DOHH2 (cell line): ENCODE measurements at regions not wholly inside any gene's neighbourhood (a gene's known extent, or its start where the extent isn't known, plus 50 kb on each side); places are given as distances from the start of the nearest gene placed in this dataset.

Source experiments
- H3F3A ChIP-seq: fragments of 200-600 bp; sonication (generic), shearing (Covaris generic); 2 replicates; pipeline ENCODE4 v1.6.0; 2016; ENCODE audit warnings: antibody characterized with exemption, mild to moderate bottlenecking; ENCODE audit not compliant: control insufficient read depth, insufficient read depth
- H3K27ac ChIP-seq: fragments of 200-600 bp; sonication (generic); 2 replicates; pipeline ENCODE4 v1.5.1; 2014; ENCODE audit warnings: low read depth, mild to moderate bottlenecking, low read length, moderate library complexity
- H3K27me3 ChIP-seq: fragments of 200-600 bp; sonication (generic); 2 replicates; pipeline ENCODE4 v1.6.1; 2014; ENCODE audit warnings: mild to moderate bottlenecking, low read length, mixed read lengths; ENCODE audit not compliant: control insufficient read depth
- H3K36me3 ChIP-seq: fragments of 200-600 bp; sonication (generic); 2 replicates; pipeline ENCODE4 v1.6.1; 2014; ENCODE audit warnings: mild to moderate bottlenecking, low read length, moderate library complexity, mixed read lengths; ENCODE audit not compliant: control insufficient read depth
- H3K4me1 ChIP-seq: fragments of 200-600 bp; sonication (generic); 2 replicates; pipeline ENCODE4 v1.6.1; 2014; ENCODE audit warnings: mild to moderate bottlenecking, low read length, mixed read lengths; ENCODE audit not compliant: control insufficient read depth
- H3K4me2 ChIP-seq: fragments of 200-600 bp; sonication (generic); 2 replicates; pipeline ENCODE4 v1.6.0; 2014; ENCODE audit warnings: mild to moderate bottlenecking, low read length, moderate library complexity
- H3K4me3 ChIP-seq: fragments of 200-600 bp; sonication (generic); 2 replicates; pipeline ENCODE4 v1.5.1; 2014; ENCODE audit warnings: mild to moderate bottlenecking, low read length, mixed read lengths
- H3K79me2 ChIP-seq: fragments of 200-600 bp; sonication (generic); 2 replicates; pipeline ENCODE4 v1.6.1; 2014; ENCODE audit warnings: mild to moderate bottlenecking, low read length, mixed read lengths; ENCODE audit not compliant: control insufficient read depth
- H3K9me2 ChIP-seq: fragments of 200-600 bp; sonication (generic); replicated peaks from 2 replicates; pipeline ENCODE4 v1.6.1; 2014; ENCODE audit warnings: mild to moderate bottlenecking, low read length, mixed read lengths; ENCODE audit not compliant: control insufficient read depth
- H3K9me3 ChIP-seq: fragments of 200-600 bp; sonication (generic); 2 replicates; pipeline ENCODE4 v1.6.1; 2014; ENCODE audit warnings: antibody characterized with exemption, low read length, mixed read lengths; ENCODE audit not compliant: control insufficient read depth, insufficient read depth
- H4K20me1 ChIP-seq: fragments of 200-600 bp; sonication (generic); 2 replicates; pipeline ENCODE4 v1.6.0; 2014; ENCODE audit warnings: low read depth, mild to moderate bottlenecking, antibody characterized with exemption, low read length, moderate library complexity; ENCODE audit not compliant: control insufficient read depth, insufficient read depth
- CTCF ChIP-seq: fragments of 200-600 bp; sonication (generic); IDR thresholded peaks from one replicate; pipeline ENCODE4 v1.5.1; 2014; ENCODE audit warnings: antibody characterized with exemption, mild to moderate bottlenecking, low read depth, low read length; ENCODE audit not compliant: poor library complexity, severe bottlenecking
- EZH2phosphoT487 ChIP-seq: fragments of 200-600 bp; sonication (generic); IDR thresholded peaks from 2 replicates; pipeline ENCODE4 v1.6.1; 2017; ENCODE audit warnings: borderline replicate concordance, mild to moderate bottlenecking, antibody characterized with exemption, low read length, moderate library complexity, mixed read lengths

GRCh38 chr2:236359426-236360045 is 95.3 kb upstream of the ASB18 start:
- no peaks in the 10 kb centered on the region for H4K20me1 ChIP-seq

DNA sequence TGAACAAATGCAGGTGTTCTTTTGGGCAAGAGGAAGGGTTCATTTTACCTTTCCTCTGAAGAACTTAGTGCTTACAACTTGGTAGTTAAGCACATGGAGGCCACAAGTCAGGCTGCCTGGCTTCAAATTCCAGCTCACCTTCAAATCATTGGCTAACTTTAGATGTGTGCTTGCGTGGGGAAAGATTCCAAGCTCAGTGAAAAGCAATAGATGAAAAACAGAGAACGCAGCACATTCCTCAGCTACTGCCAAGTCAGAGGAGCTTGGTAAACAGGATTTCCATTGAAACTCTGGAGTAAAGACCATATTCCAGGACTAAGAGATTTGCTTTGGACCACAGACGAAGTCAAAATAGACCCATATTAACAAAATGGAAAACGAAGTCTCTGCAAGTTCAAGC is 96.3 kb upstream of the ASB18 start:
- Histone ChIP-seq H3K27ac (no peak overlapping the region), H3K79me2 (no peaks in the 10 kb centered on the region), H4K20me1 (no peaks in the 10 kb centered on the region), H3K27me3 (peaks cover 3% of the 10 kb centered on the region; the same call in 1 of the 2 replicates), H3K36me3 (no peaks in the 10 kb centered on the region), H3F3A (no peaks in the 10 kb centered on the region), H3K4me1 (no peaks in the 10 kb centered on the region), H3K4me3 (no peak overlapping the region), H3K9me3 (no peaks in the 10 kb centered on the region), H3K4me2 (no peak overlapping the region), H3K9me2 (no peaks in the 10 kb centered on the region)
- TF ChIP-seq CTCF (no peak), EZH2phosphoT487 (no peak)

More at GRCh38 chr2:236359426-236360045, 95.3 kb upstream of the ASB18 start:
- Histone ChIP-seq H3K9me2 (no peaks in the 10 kb centered on the region), H3K4me1 (no peaks in the 10 kb centered on the region), H3K4me3 (no peak overlapping the region), H3K4me2 (no peak overlapping the region), H3K36me3 (no peaks in the 10 kb centered on the region), H3K79me2 (no peaks in the 10 kb centered on the region), H3K27me3 (peaks cover 3% of the 10 kb centered on the region; the same call in 1 of the 2 replicates), H3K27ac (no peak overlapping the region), H3K9me3 (no peaks in the 10 kb centered on the region), H3F3A (no peaks in the 10 kb centered on the region)
- TF ChIP-seq CTCF: no peak
- no peak for TF ChIP-seq EZH2phosphoT487

DNA sequence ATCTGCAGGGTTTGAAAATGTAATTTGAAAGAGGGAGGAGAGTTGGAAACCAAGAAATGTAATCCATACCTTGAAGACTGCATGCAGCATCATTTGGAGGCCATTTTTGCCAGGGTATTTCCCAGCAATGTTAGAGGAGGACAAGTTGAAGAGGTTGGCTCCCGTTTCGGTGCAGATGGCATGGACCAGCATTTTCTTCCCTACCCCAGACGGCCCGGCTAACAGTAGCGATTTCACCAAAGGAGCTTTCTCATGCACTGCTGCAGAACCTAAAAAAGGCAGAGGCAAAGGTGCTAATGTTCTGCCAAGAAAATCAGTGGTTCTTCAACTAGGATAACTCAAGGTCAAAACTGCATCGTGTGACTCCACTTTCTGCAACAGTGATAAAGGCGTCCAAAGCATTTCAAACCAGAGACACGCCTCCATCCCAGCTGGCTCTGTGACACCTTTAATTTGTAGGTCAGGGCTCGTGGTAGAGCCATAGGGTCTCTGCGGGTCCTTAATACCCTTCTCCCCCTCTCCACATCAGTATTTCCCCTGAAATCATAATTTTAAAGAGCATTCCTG is 99.6 kb upstream of the ASB18 start:
- Histone ChIP-seq H3K27me3 (peaks cover 3% of the 10 kb centered on the region; the same call in 1 of the 2 replicates), H3F3A (no peaks in the 10 kb centered on the region), H3K79me2 (no peaks in the 10 kb centered on the region), H3K27ac (no peak overlapping the region), H4K20me1 (no peaks in the 10 kb centered on the region), H3K4me2 (no peak overlapping the region), H3K36me3 (no peaks in the 10 kb centered on the region), H3K9me3 (no peaks in the 10 kb centered on the region), H3K4me1 (no peaks in the 10 kb centered on the region), H3K9me2 (no peaks in the 10 kb centered on the region), H3K4me3 (no peak overlapping the region)
- TF ChIP-seq CTCF (no peak), EZH2phosphoT487 (no peak)
